HG02943 (cell line): ENCODE measurements at regions not wholly inside any gene's neighbourhood (a gene's known extent, or its start where the extent isn't known, plus 50 kb on each side); places are given as distances from the start of the nearest gene placed in this dataset.

Experiments
- ATAC-seq: cut with Tn5 transposase; IDR thresholded peaks from one replicate; pipeline ENCODE4 v1.9.1; 2021; ENCODE audit warnings: mild to moderate bottlenecking, low read depth, moderate library complexity; ENCODE audit not compliant: unreplicated experiment

DNA sequence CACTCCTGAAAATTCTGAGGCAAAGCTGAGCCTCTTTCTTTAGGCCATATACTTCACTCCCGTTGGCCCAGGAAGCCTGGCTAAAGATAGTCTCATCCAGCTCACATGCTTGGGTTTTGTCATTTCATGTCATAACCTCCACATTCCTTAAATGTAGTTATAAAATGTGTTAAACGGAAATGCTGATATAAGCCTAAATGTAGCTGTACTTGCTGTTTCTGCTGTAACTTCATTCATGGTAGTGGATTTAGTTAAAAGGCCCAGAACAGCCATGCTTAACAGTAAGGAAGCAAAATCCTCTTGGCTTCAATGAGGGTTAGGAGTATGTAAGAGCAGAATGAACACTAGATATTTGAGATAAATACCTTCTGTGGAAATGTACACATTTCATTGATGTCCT lies 135.8 kb upstream of the TMEM161B start:
- no peak for ATAC-seq

DNA sequence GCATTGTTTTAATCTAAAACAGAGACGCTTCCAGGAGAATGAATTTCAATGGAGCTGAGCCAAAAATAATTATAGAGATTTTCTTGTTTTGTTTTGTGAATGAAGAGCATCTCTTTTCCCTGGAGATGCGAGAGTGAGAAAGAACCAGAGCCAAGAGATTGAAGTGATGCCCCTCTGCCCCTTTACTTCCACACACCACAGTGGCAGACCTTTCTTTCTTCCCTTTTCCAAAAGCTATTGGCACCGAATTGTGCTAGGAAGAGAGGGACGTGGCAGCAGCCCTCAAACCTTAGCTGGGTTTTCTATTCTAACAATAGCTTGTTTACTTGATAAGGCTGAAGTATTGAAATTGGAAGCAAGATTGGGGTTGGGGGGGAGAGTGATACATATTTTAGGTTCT lies 133.0 kb upstream of the TMEM161B start:
- ATAC-seq, result no peak

DNA sequence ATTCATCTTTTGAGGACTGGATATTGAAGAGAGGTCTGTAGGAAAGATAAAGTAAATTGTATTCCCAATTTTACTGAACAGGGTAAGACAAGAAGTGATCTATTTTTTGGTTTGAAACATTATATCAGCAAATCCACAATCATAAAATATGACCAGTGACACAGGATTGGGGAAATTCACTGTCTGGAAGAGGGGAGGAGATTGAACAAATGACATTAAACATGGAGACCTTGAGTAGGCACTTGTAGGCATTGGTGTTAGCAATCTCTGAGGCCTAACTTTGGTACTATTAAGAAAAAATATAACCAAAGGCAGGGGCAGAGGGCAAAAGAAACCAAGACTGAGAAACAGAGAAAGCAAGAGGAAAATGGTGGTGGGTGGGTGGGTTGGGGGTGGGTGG lies 132.6 kb upstream of the TMEM161B start:
- ATAC-seq, result no peak

DNA sequence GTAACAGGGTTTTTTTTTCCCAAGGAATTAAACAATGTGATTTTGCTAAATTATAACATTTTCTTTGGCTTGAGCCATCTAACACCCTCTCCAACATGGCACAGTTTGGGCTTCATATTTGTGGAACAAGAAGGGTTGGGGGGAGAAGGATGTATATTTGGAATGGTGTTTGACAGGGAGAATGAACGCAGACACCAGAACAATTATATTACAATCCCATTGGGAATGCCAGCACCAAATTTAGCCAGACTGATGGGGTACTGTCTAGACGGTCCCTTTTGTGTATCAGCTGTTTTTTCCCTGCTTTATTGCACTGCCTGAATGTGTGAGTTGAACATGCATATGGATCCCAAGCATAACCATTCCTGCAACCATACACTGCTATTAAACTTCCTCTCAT lies 130.9 kb upstream of the TMEM161B start:
- no peak for ATAC-seq

DNA sequence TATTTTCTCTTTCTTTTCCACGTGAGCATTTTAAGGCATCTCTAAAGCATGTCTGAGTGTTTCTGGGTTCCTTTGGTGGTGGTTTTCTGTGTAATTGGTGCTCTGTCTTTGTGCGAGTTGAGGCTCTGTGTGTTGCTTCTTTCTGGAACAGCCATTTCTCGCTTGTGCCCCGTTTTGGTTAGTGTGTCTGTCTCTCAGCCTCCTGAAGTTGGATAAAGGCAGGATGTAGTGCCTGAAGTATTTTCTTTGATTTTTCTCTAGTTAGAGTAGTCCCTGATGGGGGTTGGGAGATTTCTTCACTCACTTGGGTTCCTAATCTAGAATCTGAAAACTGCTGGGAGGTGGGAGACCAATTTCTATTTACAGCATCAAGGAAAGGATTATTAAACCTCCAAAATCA lies 129.7 kb upstream of the TMEM161B start:
- ATAC-seq, result no peak

DNA sequence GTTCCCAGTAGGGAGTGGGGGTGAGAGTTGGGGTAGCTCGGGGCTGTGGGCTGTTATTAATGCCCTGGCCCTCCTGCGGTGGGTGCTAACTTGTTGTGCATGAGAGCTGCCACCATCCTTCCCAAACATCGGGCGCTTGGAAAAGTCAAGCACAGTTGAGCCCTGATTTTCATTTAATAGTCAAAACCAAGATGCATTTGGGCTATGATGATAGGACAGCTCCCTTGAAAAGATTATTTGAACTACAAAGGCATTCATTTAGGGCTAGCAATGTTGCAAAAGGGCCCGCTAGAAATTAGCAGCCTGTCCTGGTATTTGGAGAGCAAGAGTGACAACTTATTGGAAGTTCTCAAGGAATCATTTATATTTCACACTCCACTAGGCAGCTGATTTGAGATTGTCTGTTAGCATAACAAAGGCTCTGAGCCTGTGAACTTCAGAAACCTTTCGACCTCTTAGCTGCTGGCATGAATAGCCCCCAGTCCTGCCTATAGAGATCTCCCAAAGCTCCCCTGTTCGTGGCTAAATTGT lies 128.2 kb upstream of the TMEM161B start:
- no peak for ATAC-seq

DNA sequence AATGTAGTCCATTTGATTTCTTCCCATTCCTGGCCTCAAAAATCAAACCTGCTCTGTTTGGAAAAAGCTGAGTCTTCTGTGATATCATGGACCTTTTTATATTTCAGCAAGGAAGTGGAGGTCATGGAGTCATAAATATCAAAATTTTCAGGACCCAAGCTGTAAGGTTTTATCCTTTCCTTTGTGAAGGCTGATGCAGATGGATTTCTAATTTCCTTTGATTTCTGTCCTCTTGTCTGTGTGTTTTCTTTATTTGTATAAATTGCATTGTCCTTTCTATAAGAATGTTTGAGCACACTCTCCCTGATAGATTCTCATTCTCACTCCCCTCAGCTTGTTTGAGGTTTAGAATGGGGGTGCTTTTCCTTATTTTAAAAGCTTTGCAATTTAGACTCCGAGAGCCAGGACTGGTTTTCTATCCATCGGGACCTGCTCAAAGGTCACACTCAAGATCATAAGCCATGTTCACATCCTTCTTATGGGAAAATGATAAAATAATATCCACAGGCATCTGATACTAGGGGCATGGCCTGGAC lies 127.4 kb upstream of the TMEM161B start:
- no peak for ATAC-seq

DNA sequence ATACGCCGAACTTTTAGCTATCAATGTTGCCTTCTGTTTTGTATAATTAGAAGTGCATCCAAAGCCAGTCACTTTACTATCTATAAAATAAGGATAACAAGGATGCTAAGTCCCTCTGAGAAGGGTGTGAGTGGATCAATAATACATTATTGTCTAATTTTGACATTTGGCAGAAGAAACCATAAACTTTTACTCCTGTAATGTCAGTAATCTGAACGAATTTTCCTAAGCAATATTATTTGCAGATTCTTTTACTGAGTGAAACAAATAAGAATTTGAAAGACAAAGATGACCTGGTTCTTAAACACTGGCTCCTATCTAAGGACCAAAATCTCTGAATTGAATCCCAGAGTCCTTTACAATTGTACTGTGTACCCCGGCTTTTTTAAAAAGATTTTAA lies 126.6 kb upstream of the TMEM161B start:
- ATAC-seq, result no peak

DNA sequence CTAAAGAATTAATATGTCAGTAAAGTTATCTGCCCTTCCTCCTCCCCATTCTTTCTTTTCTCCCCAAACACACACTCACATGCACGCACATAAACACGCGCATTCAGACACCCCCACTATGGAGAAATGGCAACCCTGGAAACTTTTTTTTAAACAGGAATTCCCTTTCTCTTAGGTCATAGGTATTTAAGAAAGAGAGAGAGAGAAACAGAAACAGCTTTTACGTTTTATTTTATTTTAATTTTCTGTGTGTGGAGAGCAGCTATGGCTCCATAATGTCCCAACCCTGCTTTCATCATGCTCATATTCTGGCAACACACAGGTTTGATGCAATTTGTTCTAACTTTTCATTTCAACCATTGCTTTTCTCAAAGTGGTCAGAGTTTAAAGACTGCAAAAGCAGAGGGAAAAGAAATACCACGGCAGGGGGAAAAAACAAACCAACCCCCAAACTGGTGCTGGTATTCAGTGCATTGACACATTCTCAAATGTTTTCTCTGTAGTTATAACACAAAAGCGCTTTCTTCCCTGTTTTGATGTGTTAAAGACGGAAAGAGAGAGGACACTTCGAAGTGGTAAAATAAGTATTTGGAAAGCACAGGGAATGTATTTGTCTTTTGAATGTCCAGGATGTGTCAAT lies 126.0 kb upstream of the TMEM161B start:
- no peak for ATAC-seq

DNA sequence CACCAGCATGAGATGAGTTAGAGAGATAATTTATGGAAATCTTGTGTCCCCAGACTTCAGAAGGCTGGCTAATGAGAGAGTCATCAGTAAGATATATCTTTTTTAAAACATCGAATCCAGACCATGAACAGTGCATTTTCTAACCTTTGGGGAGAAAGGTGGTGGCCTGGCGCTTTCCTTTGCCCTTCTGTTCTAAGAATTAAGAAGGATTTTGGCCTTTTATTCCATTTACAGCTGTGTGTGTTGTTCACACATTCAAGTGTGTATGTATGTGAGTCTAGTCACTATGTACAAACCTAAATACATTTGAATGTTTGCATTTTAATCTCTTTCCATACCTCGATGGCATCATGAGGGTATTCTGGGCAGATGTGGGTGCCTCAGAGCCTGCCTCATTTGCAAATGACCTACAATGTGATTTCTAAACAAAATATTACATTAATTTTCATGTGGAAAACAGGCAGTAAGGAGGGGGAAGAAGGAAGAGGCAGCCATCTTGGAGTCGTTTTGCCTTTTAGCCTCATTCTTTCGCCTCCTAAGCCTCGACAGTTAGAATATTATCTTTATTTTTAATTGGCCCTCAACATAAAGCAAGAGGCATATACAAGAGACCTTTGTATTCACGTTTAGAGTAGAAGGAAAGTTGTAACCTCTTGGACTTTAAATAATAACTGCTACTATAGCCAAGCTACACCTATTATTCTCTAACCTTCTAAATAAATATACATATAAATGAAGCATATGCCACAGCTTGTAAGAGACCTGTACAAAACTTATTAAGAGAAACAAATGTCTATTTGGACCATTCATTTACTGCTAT lies 125.3 kb upstream of the TMEM161B start:
- ATAC-seq, result no peak

DNA sequence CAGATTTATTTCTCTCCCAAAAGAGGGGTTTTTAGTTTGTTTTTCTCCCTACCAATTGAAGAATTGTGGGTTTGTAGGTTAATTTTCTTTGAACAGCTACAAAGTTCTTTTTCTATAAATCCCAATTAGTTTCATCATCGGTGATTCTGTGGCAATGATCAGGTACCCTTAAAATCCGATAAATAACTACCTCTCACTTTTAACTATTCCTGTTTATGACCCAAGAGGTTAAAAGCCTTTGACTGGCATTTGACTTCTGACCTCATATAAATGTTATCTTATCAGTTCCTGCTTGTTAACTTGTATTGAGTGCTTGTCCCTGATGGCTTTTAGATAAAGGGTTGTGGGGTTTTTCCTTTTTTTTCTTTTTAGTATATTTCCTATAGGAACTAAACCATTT lies 124.4 kb upstream of the TMEM161B start:
- no peak for ATAC-seq

DNA sequence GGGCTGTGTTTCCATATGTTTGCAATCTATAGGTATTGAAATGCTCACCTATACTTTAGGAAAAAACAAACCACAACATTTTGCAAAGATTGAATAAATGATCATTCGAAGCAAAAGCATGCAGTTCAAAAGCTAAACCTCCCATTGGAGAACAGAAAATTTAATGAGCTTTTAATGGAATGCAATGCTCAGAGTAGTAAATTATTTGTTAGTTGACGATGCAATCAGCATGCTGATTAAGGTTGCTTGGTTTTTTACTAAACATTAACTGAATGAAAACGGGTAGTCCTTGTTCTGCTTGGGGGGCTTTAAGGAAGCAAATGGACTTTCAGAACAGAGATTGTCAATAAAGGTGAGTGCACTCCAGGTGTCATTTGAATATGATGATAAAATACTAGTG lies 123.3 kb upstream of the TMEM161B start:
- ATAC-seq, result no peak

DNA sequence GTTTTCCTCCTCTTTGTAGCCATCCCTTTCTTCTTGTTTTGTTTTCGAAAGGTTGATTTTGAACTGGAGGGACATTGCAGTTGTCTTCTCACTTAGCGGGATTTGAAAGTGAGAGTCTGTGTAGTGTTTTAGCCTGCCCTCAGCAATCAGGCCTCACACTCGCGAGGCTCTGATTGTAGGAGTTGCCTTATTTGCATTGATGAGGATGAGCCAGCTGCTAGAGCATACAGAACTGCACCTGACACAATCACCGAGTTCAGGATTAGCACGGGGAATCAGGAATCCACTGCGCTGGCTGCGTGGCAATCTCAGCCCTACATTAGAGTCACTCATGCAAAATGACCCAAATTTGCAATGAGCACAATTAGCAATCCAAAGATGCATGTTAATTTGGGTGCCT lies 122.5 kb upstream of the TMEM161B start:
- ATAC-seq, result no peak

DNA sequence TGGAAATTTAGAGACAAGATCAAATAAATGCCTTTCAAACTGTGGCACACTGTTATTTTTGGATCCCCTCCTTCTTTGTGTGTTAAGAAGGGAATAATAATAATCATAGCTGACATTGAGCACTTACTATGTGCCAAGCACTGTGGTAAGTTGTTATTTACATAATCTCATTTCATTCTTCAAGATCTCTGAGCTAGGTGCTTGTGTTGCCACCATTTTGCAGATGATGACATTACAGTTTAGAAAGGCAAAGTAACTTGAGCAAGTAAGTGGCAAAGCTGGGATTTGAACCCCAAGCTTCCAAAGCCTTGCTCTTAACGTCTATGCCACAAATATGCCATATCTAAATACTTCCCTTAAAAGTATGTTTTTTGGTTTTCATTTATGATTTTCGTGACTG lies 121.8 kb upstream of the TMEM161B start:
- ATAC-seq, result no peak

DNA sequence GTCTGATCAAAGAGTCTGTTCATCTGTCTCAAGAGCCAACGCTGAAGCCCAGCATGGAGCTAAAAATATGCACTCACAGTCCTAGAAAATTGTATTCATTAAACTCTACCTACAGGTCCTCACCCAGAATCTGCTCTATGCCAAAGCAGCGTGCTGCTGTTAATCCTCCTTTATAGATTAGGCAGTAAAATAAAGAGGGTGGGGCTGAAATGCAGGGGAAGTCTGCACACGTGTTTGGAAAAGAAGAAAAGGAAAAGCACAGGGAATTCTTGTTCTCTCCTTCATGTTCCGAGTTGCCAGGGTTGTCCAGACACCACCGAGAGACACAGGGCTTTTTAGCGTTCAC lies 121.4 kb upstream of the TMEM161B start:
- no peak for ATAC-seq

DNA sequence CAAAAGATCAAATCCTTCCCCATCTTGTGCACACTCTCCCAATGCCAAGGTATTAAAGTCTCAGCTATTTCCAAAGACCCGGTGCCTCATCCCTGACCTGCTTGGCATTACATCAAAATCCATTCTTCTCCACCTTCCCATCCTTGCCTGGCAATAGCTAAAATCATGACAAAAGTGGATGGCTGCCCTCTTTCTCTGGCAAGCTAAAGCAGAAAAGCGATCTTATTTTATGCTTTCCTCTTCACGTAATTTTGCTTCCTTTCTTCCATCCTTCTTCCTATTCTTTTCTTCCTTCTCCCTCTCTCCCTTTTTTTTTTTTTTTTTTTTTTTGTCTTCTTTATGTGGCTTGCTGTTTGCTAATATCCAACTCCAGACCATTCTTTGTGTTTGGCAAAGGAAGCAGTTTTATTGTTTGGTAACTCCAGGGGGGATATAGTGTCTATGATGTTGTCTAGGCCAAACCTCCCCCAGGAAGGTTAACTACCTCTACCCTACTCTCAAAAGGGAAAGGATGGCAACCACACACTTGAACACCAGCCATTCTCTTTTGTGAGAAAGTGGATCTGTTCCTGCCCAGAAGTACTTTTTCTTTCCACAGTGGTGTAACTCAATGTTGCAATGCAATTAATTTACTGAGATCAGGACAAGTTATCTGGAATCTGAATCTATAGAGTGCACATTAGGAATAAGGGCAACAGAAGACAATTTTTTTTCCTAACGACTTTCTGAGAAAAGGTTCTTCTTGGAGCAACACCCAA lies 120.9 kb upstream of the TMEM161B start:
- ATAC-seq, result no peak

DNA sequence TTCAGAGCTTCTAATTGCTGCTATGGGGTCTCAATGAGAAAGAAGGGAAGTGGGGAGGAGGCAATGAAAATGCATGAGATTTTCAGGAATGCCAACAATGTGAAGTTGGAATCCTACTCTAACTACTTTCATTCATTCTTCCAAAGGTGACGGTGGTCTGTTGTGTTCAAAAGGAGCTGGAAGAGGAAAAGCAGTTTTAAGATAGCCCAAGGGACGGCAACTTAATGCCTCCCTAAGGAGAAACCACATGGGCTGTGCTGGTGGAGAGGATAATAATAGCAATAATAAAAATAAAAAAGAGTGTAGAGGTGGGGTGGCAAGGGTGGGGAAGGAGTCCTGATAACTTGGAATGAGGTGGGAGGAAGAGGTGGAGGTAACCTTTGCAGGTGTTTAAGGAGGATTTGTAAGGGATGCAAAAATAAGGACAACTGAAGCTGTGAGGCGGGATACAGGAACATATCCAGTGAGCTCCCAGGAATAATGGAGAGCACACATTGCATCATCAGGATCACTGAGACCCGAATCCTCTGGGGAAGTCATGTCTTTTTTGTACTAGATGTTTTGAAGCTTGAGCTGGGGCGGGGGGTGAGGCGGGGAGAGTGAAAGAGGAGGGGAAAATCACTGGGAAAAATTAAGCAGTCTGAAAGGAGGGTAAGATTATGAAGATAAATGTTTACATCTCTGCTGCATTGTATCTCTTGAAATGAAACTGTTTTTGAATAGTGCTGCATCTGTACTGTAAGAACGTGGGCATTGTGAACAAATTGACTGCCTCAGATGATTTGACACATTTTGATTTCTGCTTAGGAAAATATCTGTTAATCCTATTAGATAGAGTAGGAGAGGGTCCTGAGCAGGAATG lies 120.1 kb upstream of the TMEM161B start:
- no peak for ATAC-seq

DNA sequence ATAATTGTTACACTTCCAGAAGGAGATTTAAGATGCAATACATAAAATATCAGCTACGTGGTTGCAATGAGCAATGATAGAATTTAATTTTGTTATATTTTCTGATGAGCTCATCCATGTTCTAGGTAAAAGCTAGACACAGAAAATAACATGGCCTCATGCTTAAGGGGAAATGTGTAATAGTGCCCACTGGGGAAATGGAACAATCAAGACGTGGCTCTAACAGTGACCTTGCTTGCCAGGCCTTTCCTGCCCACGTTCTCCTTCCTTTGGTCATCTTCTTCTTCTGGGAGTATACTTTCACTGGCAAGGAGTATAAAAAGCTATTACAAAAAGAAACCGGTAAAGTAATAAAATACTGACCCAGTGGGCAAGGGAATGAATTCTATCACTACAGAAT lies 116.2 kb upstream of the TMEM161B start:
- no peak for ATAC-seq

DNA sequence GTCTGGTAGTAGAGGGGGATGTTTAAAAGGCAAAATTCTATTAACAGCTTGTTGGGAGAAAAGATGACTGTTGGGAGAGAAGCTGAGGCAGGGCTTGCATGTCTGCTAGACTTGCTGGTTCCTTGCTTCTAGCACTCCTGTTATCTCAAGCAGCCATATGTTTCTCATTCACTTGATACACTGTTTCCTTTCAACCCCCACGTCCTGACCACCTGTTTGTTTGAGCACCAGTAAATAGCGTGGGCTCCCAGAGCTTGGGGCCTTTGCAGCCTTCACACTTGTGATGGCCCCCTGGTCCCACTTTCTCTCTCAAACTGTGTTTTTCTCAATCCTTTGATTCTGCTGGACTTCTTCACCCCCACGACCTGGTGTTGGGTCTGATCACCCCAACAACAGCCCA lies 111.7 kb upstream of the TMEM161B start:
- no peak for ATAC-seq
